GM10266 (cell line): ENCODE measurements at regions not wholly inside any gene's neighbourhood (a gene's known extent, or its start where the extent isn't known, plus 50 kb on each side); places are given as distances from the start of the nearest gene placed in this dataset.

ENCODE experiments used
- DNase-seq: peaks from one replicate; pipeline ENCODE4 v3.0.0; 2012; ENCODE audit errors: extremely low spot score
- CTCF ChIP-seq: IDR thresholded peaks from 2 replicates; pipeline ENCODE4 v1.5.1; 2012; ENCODE audit warnings: mild to moderate bottlenecking, low read depth; ENCODE audit not compliant: control insufficient read depth, insufficient read depth; ENCODE audit errors: missing control alignments

DNA sequence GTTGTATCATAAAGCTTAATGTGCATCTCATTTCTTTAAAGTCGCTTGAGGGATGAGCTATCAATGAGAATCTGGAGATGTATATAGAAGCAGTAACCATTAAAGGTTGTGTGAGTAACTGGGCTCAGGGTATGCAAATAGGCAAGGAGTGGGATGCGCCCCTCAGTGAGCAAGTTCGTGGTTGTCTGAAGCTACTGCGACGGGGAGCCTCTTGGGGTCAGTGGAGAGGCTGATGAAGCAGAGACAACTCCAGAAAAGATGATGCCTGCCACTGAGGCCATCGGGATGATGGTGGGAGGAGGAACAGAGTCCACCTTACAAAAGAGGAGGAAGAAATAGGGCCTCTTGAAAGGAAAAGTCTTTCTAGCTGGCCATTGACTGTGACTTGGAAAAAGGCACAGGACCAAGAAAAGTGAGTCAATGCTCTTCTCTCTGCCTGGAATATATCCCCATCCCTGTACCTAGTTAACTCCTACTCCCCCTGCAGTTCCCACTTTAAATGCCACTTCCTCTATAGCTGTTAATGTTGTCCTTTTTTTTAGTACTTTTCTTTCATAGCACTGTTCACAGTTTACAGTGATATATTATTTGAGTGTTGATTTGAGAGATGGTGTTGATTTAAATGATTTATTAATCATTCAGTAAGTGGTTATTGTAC is 51.4 kb upstream of the LSM6 start:
- peak; percentile 21 for TF ChIP-seq CTCF
- DNase-seq: peak; percentile 30

- DNase-seq: no peak
- no peak for TF ChIP-seq CTCF
Observed at GRCh38 chr4:146123231-146123630, 52.3 kb upstream of the LSM6 start.

GRCh38 chr4:146122398-146122797 is 53.1 kb upstream of the LSM6 start:
- DNase-seq: no peak
- no peak for TF ChIP-seq CTCF

DNA sequence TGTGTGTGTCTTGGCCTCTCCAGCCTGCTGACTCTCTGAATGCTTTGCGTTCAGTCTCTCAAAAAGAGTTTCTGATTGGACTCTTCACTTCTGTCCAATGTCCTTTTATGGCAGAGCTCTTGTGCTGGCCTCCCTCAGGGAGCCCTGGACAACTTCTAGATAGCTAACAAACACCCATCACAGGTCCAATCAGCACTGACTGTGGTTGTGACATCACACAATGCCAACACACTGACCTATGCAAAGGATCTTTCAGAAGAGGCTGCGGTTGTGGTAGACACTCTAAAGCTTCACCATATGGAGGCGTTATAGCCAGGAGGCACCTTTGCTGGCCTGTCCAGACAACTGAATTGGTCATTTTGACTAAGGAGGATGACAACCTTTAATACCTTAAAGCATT is 53.8 kb upstream of the LSM6 start:
- TF ChIP-seq CTCF: no peak
- no peak for DNase-seq

GRCh38 chr4:146119845-146120404 is 55.6 kb upstream of the LSM6 start:
- TF ChIP-seq CTCF: no peak
- no peak for DNase-seq

GRCh38 chr4:146114066-146114465 is 61.5 kb upstream of the LSM6 start:
- TF ChIP-seq CTCF: no peak
- no peak for DNase-seq

- DNase-seq: no peak
- TF ChIP-seq CTCF: no peak
Observed at GRCh38 chr4:146113171-146113570, 62.3 kb upstream of the LSM6 start.
